Liver (tissue), 8 donors: ENCODE measurements at regions not wholly inside any gene's neighbourhood (a gene's known extent, or its start where the extent isn't known, plus 50 kb on each side); places are given as distances from the start of the nearest gene placed in this dataset.

Experiments used
- DNase-seq: peaks from one replicate; pipeline ENCODE4 v3.0.0-alpha.2; 2017; ENCODE audit warnings: low spot score
- H3K27ac ChIP-seq, 2 donors: one replicate each; pipeline ENCODE4 v1.7.0; 2013; ENCODE audit warnings: inconsistent platforms in 2 of 2, low read length in 2 of 2, control low read depth in 1 of 2, low read depth in 1 of 2, mild to moderate bottlenecking in 1 of 2
- H3K27me3 ChIP-seq, 4 donors: one replicate each; pipeline versions ENCODE4 v1.6.1 to v1.7.0; 2013; ENCODE audit warnings: low read length in 3 of 4, inconsistent platforms in 1 of 4, mild to moderate bottlenecking in 1 of 4, moderate library complexity in 1 of 4; ENCODE audit not compliant: control insufficient read depth in 4 of 4, insufficient read depth in 4 of 4
- H3K36me3 ChIP-seq, 4 donors: one replicate each; pipeline versions ENCODE4 v1.6.1 to v1.7.0; 2013; ENCODE audit warnings: low read length in 3 of 4, mild to moderate bottlenecking in 3 of 4, low read depth in 1 of 4, moderate library complexity in 1 of 4; ENCODE audit not compliant: control insufficient read depth in 4 of 4, insufficient read depth in 3 of 4
- H3K4me1 ChIP-seq, 4 donors: one replicate each; pipeline versions ENCODE4 v1.6.1 to v1.7.0; 2013; ENCODE audit warnings: low read length in 3 of 4, mild to moderate bottlenecking in 3 of 4, moderate library complexity in 1 of 4; ENCODE audit not compliant: control insufficient read depth in 4 of 4, insufficient read depth in 4 of 4
- H3K4me3 ChIP-seq, 3 donors: one replicate each; pipeline versions ENCODE4 v1.6.1 to v1.7.0; 2013; ENCODE audit warnings: low read length in 3 of 3, control low read depth in 1 of 3, low read depth in 1 of 3, mild to moderate bottlenecking in 1 of 3
- H3K9ac ChIP-seq, 2 donors: one replicate each; pipeline ENCODE4 v1.7.0; 2013; ENCODE audit warnings: low read length in 2 of 2, mild to moderate bottlenecking in 2 of 2, moderate library complexity in 2 of 2, control low read depth in 1 of 2, low read depth in 1 of 2
- H3K9me3 ChIP-seq, 4 donors: one replicate each; pipeline versions ENCODE4 v1.6.1 to v1.7.0; 2013; ENCODE audit warnings: low read length in 3 of 4; ENCODE audit not compliant: control insufficient read depth in 4 of 4
- CTCF ChIP-seq: fragments of 150-350 bp; IDR thresholded peaks from 2 replicates; pipeline ENCODE4 v1.5.1; 2017; ENCODE audit warnings: improper control_type of control experiment, low read depth, low read length; ENCODE audit not compliant: missing input control
- EGR1 ChIP-seq, 2 donors: IDR thresholded peaks; 2 replicates each; pipeline ENCODE4 v1.6.1; 2016 to 2018; ENCODE audit warnings: antibody characterized with exemption in 2 of 2, low read depth in 2 of 2
- FOXA1 ChIP-seq: IDR thresholded peaks from 2 replicates; pipeline ENCODE4 v1.6.1; 2016; ENCODE audit warnings: antibody characterized with exemption
- FOXA2 ChIP-seq: IDR thresholded peaks from 2 replicates; pipeline ENCODE4 v1.6.1; 2016; ENCODE audit warnings: antibody characterized with exemption
- GABPA ChIP-seq, 2 donors: IDR thresholded peaks in 1 of 2; conservative IDR thresholded peaks in 1 of 2; 2 replicates each; pipeline ENCODE4 v1.6.1; 2016; ENCODE audit warnings: antibody characterized with exemption in 2 of 2, mild to moderate bottlenecking in 1 of 2, moderate library complexity in 1 of 2
- HNF4A ChIP-seq, 2 donors: conservative IDR thresholded peaks; 2 replicates each; pipeline ENCODE4 v1.6.1; 2016; ENCODE audit warnings: antibody characterized with exemption in 2 of 2, mild to moderate bottlenecking in 2 of 2
- HNF4G ChIP-seq: IDR thresholded peaks from 2 replicates; pipeline ENCODE4 v1.6.1; 2016; ENCODE audit warnings: antibody characterized with exemption
- JUND ChIP-seq, 2 donors: IDR thresholded peaks; 2 replicates each; pipeline ENCODE4 v1.6.1; 2016; ENCODE audit warnings: antibody characterized with exemption in 2 of 2
- MAX ChIP-seq: IDR thresholded peaks from 2 replicates; pipeline ENCODE4 v1.6.1; 2016; ENCODE audit warnings: antibody characterized with exemption
- NR2F2 ChIP-seq: IDR thresholded peaks from 2 replicates; pipeline ENCODE4 v1.6.1; 2016; ENCODE audit warnings: antibody characterized with exemption
- RAD21 ChIP-seq, 2 donors: IDR thresholded peaks; 2 replicates each; pipeline ENCODE4 v1.6.1; 2016; ENCODE audit warnings: antibody characterized with exemption in 2 of 2, mild to moderate bottlenecking in 2 of 2
- RXRA ChIP-seq, 2 donors: IDR thresholded peaks; 2 replicates each; pipeline ENCODE4 v1.6.1; 2017 to 2018; ENCODE audit warnings: antibody characterized with exemption in 2 of 2, mild to moderate bottlenecking in 1 of 2
- SP1 ChIP-seq: IDR thresholded peaks from 2 replicates; pipeline ENCODE4 v1.6.1; 2018; ENCODE audit warnings: antibody characterized with exemption, mild to moderate bottlenecking
- YY1 ChIP-seq: IDR thresholded peaks from 2 replicates; pipeline ENCODE4 v1.6.1; 2016; ENCODE audit warnings: antibody characterized with exemption, mild to moderate bottlenecking
- ZBTB33 ChIP-seq: IDR thresholded peaks from 2 replicates; pipeline ENCODE4 v1.6.1; 2016; ENCODE audit warnings: antibody characterized with exemption
- WGBS: extraction: QIAGEN DNeasy Blood & Tissue Kit; methylation state at CpG from one replicate; pipeline ENCODE4 v1.1.7; 2013; 5-methylcytosine and 5-hydroxymethylcytosine counted together
- TF ChIP-seq, protein P1 (sequence below): IDR thresholded peaks from 2 replicates; pipeline ENCODE4 v1.6.1; 2016; ENCODE audit warnings: antibody characterized with exemption, mild to moderate bottlenecking
- donor health status: healthy.
- donor health status: healthy.
- donor health status: healthy.
- donor health status: healthy.
- donor health status: healthy.

GRCh38 chrX:9379697-9380551 is 84.9 kb upstream of the TBL1X start:
- WGBS, result 83% methylated on average over 10 of the region's 10 CpGs
- Histone ChIP-seq H3K9ac (no peak overlapping the region), H3K27ac (no peak overlapping the region), H3K4me1 (no peaks in the 10 kb centered on the region), H3K27me3 (no peaks in the 10 kb centered on the region), H3K4me3 (no peak overlapping the region), H3K9me3 (no peaks in the 10 kb centered on the region), H3K36me3 (no peaks in the 10 kb centered on the region)
- no peak for DNase-seq
- TF ChIP-seq ZBTB33, result no peak
- TF ChIP-seq HNF4G, result no peak
- no peak for TF ChIP-seq NR2F2
- TF ChIP-seq RAD21 (IDR thresholded peaks at IDR 0.05), result no peak
- no peak for TF ChIP-seq CTCF
- TF ChIP-seq RXRA (IDR thresholded peaks at IDR 0.05), result no peak
- no peak for TF ChIP-seq JUND (IDR thresholded peaks at IDR 0.05)
- TF ChIP-seq FOXA2, result no peak
- no peak for TF ChIP-seq HNF4A (conservative IDR thresholded peaks at IDR 0.05)
- TF ChIP-seq SP1, result no peak
- no peak for TF ChIP-seq YY1
- no peak for TF ChIP-seq MAX
- TF ChIP-seq, protein P1, sequence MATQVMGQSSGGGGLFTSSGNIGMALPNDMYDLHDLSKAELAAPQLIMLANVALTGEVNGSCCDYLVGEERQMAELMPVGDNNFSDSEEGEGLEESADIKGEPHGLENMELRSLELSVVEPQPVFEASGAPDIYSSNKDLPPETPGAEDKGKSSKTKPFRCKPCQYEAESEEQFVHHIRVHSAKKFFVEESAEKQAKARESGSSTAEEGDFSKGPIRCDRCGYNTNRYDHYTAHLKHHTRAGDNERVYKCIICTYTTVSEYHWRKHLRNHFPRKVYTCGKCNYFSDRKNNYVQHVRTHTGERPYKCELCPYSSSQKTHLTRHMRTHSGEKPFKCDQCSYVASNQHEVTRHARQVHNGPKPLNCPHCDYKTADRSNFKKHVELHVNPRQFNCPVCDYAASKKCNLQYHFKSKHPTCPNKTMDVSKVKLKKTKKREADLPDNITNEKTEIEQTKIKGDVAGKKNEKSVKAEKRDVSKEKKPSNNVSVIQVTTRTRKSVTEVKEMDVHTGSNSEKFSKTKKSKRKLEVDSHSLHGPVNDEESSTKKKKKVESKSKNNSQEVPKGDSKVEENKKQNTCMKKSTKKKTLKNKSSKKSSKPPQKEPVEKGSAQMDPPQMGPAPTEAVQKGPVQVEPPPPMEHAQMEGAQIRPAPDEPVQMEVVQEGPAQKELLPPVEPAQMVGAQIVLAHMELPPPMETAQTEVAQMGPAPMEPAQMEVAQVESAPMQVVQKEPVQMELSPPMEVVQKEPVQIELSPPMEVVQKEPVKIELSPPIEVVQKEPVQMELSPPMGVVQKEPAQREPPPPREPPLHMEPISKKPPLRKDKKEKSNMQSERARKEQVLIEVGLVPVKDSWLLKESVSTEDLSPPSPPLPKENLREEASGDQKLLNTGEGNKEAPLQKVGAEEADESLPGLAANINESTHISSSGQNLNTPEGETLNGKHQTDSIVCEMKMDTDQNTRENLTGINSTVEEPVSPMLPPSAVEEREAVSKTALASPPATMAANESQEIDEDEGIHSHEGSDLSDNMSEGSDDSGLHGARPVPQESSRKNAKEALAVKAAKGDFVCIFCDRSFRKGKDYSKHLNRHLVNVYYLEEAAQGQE, result no peak
- TF ChIP-seq GABPA (IDR thresholded peaks at IDR 0.05 in 1 of 2, conservative IDR thresholded peaks at IDR 0.05 in 1 of 2), result no peak

DNA sequence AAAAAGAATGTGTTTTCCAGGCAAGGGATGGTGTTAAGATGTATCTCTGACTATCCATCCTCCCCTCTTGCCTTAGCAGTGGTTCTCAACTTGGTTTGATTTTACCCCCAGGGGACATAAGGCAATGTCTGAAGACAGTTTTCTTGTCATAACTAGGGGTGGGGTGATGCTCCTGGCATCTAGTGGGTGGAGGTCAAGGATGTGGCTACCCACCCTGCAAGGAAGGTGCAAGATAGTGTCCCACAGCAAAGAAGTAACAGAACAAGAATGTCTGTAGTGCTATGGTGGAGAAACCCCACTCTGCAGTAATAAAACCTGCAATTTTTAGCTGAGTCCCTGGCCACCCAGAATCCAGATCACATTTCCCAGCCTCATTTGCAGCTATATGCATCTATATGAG is 81.2 kb upstream of the TBL1X start:
- Histone ChIP-seq H3K4me1 (no peaks in the 10 kb centered on the region), H3K9me3 (no peaks in the 10 kb centered on the region), H3K9ac (no peak overlapping the region), H3K27me3 (no peaks in the 10 kb centered on the region), H3K36me3 (no peaks in the 10 kb centered on the region), H3K4me3 (no peak overlapping the region), H3K27ac (no peak overlapping the region)
- DNase-seq, result no peak
- TF ChIP-seq CTCF (no peak), YY1 (no peak), SP1 (no peak), NR2F2 (no peak), FOXA2 (no peak), RXRA (IDR thresholded peaks at IDR 0.05) (no peak), ZBTB33 (no peak), EGR1 (IDR thresholded peaks at IDR 0.05; ENCODE audit: low read depth in 2 of 2) (no peak), GABPA (IDR thresholded peaks at IDR 0.05 in 1 of 2, conservative IDR thresholded peaks at IDR 0.05 in 1 of 2) (no peak), HNF4A (conservative IDR thresholded peaks at IDR 0.05) (no peak), RAD21 (IDR thresholded peaks at IDR 0.05) (no peak), MAX (no peak), HNF4G (no peak), FOXA1 (no peak), JUND (IDR thresholded peaks at IDR 0.05) (no peak)
